AG20443 (cell line): ENCODE measurements at regions not wholly inside any gene's neighbourhood (a gene's known extent, or its start where the extent isn't known, plus 50 kb on each side); places are given as distances from the start of the nearest gene placed in this dataset.

Experiments used
- DNase-seq: peaks from one replicate; pipeline ENCODE4 v3.0.0; 2012; ENCODE audit warnings: low spot score, mixed read lengths

DNA sequence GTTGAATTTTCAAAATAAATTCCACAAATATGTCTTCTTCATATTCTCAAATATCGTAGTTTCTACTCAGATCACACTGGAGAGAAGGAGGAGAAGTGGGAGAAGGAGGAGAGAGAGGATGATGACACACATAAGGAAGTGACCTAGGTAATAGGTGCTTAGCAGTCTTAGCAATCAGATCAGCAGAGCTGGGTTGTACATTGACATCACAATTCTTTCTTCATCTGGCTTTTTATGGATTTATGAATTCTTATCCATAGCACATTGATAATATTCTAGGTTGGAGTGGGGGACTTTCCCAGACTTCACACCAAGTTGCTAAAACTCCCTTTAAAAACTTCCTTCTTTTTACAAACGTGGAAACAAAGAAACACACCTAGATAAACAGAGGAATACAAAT, 86.9 kb downstream of the FGF9 start:
- no peak for DNase-seq

- DNase-seq = no peak
Observed at GRCh38 chr13:21758441-21758840, 87.6 kb downstream of the FGF9 start.

GRCh38 chr13:21759463-21759862, 88.6 kb downstream of the FGF9 start:
- DNase-seq = no peak

DNA sequence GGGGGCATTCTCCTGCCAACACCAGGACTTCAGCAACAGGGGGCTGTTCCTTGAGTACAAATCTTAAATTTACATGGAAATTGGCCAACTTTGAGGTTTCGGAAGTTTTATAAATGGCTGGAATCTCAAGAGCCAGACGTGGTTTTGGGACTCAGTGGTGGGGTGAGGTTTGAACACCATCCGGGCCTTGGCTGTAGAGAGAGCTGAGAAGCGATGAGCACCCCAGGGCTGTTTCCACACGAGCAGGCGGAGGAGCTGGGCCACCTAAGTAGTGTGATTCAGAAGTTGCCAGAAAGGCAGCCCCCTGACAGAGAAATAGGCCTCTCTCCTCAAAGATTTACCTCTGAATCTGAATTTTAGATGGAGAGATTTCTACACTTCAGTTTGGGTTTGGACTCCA, 89.0 kb downstream of the FGF9 start:
- no peak for DNase-seq

- no peak for DNase-seq
Observed at GRCh38 chr13:21761770-21762169, 90.9 kb downstream of the FGF9 start.

DNA sequence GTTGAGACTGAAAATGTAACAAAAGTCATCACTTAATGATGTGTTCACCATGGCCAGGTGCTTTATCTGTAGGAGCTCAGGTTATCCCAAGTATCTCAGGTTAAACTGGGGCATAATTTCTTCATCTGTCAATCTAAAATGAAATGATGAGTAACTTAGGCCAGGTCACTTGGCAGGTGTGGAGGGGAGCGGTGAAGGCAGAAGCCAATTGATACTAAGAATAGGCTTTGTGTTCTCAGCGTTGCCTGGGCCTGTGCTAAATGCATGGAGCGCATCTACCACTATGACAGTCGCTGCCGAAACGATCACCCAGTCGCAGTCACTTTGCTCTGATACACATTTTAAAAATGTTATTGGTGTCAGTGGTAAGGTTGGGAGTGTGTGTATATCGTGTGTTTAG, 91.6 kb downstream of the FGF9 start:
- no peak for DNase-seq

DNA sequence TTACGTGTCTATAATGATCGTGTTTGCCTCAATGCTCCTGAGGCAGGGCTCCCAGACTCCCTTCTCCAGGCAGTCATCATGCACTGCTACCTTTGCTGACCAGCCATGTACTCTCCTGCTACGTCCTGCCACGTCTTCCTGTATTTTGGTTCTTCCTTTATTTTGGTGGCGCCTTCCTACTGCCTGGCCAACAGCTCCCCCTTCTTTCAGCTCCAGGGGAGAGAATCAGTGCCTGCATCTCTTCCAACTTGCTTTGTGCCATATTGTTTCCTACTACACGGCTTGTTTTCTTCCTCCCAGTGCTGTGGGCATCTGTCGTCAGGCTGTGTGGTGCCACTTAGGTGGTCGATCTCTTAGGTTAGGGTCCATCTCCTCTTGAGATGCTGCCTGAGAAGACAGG, 96.2 kb downstream of the FGF9 start:
- no peak for DNase-seq

- no peak for DNase-seq
Observed at GRCh38 chr13:21771075-21771474, 100.2 kb downstream of the FGF9 start.

- no peak for DNase-seq
Observed at GRCh38 chr13:21777166-21777565, 106.3 kb downstream of the FGF9 start.

DNA sequence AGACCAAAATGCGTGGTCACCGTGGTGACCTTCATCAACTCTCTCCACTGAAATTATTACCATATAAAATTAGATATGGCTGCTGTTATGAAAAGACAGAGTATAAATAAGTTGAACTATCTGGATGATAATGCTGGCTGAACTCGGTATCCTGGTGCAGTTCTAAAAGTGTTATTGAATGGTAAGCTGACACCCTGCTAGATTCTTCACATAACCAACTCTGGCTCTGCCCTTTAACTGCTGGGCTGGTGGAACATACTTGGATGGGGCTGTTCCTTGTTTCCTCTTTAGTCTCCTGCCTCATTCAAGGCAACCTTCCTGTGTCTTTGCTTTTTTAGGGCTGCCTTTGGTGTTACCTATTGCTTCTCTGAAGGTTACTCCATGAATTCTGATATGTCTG, 106.9 kb downstream of the FGF9 start:
- DNase-seq = no peak

DNA sequence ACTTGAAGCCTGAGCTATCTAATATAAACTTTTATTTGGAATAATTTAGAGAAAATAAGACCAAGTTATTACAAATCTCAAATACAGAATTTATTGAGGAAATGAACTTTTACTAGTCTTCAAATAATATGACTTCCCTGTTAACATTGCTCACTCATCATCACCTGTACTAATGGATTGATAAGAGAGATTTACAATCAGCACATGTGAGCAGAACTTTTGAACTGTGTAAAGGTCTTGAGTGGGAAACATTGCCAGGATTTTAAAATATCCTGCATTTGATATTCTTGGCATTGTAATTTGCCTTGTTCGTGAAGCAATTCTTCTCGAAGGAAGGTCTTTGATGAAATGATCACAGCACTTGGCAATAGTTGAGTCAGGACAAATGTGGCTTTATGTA, 111.9 kb downstream of the FGF9 start:
- DNase-seq = no peak

DNA sequence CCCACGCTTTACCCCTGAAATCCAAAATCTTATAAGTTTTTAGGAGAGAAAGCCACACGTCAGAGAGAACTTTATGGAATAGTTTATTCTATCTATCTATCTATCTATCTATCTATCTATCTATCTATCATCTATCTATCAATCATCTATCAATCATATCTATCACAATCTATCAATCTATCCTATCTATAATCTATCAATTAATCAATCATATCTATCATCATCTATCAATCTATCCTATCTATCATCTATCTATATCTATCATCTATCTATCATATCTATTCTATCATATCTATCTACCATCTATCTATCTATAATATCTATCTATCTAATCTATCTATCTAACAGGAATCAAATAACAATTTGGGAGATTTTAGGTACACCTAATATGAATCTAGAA, 115.1 kb downstream of the FGF9 start:
- DNase-seq = no peak

DNA sequence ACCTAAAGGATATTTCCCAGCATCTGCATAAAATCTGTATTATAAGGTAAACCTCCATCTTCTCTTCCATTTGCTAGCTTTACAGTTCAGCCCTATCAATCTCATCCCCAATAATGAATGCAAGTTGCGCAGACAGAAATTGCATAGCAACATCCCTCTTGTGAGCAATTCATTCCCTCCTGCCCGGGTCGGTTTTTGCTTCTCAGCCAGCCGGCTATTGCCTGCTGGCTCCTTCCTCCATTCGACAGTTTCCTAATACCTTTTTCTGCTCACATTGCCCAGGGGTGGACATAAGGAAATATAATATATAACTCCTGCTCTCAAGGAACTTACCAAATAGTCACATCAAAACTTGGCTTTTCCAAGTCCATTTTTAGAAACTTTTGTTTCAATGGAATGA, 125.2 kb downstream of the FGF9 start:
- no peak for DNase-seq

DNA sequence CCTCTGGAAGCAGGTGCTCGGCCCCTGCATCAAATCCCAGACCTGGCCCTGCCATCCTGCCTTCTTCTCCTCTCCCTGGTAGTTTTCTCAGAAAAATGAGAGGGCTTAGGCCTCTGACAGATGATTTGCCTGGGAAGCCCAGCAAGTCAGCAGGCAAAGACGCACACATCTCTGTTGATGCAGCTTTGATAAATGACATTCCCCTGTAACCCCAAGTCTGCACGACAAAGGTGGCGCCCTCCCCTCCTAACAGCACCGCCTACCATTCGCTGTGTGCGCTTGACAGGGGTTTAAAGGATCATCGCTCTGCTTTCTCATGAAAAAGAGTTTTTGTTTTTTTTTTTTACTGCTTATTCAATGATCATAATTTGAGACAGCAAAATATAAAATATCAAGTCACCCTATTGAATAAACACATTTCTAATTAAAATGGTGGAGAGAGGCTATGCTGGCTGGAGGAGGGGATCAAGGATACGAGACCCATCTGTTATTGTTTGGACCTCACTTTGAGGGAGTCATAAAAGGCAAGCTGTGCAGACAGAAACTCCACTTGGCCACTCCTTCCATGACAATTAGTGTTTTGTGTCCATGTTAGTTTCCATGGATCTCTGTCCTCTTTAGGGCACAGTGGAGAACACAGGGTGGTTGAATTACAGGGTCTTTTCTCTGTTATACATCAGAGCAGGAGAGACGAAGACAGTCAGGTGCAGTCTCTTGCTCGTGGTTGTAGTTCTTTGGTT, 126.1 kb downstream of the FGF9 start:
- no peak for DNase-seq

DNA sequence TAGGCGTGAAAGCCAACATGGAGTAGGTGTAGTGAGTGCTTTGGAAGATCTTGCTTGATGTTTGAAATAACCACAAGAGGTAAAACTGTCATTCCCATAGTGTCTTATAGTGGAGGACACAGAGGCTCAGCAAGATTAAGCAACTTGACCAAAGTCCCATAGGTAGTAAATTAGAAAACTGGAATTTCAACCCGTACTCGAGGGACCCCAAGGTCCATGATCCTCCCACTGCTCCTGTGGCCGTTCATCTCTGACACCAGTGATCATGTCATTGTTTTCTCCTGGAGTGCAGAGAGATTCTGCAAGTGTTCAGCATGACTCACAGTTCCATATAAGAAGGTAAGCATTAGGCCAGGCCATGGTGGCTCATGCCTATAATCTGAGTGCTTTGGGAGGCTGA, 126.9 kb downstream of the FGF9 start:
- no peak for DNase-seq

DNA sequence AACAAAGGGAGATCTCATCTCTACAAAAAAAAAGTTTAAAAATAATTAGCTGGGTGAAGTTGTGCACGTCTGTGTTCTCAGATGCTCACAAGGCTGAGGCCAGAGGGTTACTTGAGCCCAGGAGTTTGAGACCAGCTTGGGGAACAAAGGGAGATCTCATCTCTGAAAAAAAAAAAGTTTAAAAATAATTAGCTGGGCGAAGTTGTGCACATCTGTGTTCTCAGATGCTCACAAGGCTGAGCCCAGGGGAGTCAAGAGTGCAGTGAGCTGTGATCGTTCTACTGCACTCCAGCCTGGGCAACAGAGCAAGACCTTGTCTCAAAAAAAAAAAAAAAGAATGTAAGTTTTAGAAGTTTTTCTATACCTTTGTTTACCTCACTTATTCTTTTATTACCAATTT, 127.3 kb downstream of the FGF9 start:
- no peak for DNase-seq

DNA sequence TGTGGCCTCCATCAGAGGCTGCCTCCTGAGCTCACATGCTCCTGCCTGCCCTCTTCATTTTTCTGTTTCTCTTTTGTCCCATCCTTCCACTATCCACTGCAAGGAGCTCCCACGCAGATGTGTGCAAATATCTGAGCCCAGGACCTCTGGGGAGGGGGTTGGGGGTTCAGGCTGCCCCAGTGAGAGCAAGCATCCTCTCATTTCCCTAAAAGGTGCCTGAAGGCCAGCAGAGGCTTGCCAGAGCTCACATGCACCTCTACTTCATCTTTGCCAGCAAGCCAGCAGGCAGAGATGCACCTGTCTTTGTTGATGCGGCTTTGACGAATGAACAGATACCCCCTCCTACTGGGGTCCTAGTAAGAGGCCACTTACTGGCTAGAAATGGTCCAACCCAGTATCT, 128.8 kb downstream of the FGF9 start:
- no peak for DNase-seq

GRCh38 chr13:21800837-21801616, 130.2 kb downstream of the FGF9 start:
- DNase-seq = peak; percentile 29

- DNase-seq = no peak
Observed at GRCh38 chr13:21805733-21806132, 134.9 kb downstream of the FGF9 start.

- peak; percentile 34 for DNase-seq
Observed at GRCh38 chr13:21812192-21812626, 141.3 kb downstream of the FGF9 start.

DNA sequence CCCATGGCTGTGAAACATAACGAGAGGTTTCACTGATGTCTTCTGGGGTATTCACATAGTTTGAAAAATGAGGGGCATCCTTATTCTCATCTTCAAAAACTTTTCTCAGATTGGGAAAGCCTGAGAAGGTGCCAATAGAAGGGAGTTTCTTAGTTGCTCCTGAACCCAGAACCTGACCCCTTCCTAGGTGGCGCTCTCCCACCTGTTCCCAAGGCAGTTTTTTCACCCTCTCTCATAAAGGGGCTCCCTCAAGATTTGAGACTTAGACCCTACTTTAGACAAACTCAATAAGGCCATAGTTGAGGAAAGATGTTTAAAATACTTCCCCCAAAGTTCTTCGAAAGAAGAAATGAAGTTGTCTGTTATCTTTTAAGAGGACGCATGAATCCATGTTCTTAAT, 142.2 kb downstream of the FGF9 start:
- no peak for DNase-seq

DNA sequence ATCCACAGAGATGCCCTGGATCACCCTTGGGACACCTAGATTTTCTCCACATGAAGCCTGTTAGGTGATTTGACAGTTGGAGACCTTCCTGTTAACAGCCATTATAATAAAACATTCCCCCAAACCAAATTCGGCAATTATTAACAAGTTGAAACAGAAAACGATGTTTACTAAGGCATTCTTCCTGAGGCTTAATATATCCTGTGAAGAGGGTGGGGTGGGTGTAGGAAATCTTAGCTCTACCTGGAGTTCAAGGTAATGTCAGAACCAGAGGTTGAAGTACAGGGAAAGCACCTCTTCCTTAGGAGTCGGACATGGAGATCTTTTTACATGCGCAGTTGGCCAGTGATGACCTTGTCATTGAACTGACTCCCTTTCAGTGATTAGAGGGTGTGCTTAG, 143.0 kb downstream of the FGF9 start:
- DNase-seq = no peak

DNA sequence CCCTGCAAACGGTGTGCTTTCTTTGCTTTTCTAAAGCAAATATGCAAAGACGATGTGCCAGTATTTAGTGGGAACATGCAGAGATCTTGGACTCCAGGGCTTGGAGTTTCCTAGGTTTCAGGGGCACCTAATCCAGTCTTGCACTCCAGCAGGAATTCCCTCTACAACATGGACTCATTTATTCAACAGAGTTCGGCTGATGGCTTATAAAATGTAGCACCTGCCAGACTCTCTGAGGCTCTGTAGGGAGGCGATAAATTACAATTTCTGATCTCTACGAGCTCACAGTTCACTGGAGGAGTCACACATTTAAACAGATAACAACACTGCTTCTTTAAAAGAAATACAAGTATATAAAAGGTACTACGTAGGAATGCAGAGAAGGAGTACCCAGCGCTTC, 143.7 kb downstream of the FGF9 start:
- DNase-seq = no peak

GRCh38 chr13:21817878-21818277, 147.0 kb downstream of the FGF9 start:
- no peak for DNase-seq
